Astrocyte of the spinal cord (primary cell): ENCODE measurements at regions not wholly inside any gene's neighbourhood (a gene's known extent, or its start where the extent isn't known, plus 50 kb on each side); places are given as distances from the start of the nearest gene placed in this dataset.
A peak's percentile ranks its signal among the peaks of the same experiment; 100 is the strongest.

Source experiments
- DNase-seq: peaks from one replicate; pipeline ENCODE4 v3.0.0; 2011; ENCODE audit warnings: low read depth, low spot score
- H3K4me3 ChIP-seq: 2 replicates; pipeline ENCODE4 v1.5.1; 2011; ENCODE audit warnings: low read depth, mild to moderate bottlenecking, low read length, moderate library complexity
- in situ Hi-C: cut with HindIII; loops from 2 replicates; pipeline ENCODE4 v1.10.0; 2017; ENCODE audit warnings: low sequenced_read_pairs
- TF ChIP-seq, protein P1 (sequence below): IDR thresholded peaks from 2 replicates; pipeline ENCODE4 v1.5.1; 2012; ENCODE audit warnings: low read depth, mild to moderate bottlenecking, low read length, inconsistent platforms

DNA sequence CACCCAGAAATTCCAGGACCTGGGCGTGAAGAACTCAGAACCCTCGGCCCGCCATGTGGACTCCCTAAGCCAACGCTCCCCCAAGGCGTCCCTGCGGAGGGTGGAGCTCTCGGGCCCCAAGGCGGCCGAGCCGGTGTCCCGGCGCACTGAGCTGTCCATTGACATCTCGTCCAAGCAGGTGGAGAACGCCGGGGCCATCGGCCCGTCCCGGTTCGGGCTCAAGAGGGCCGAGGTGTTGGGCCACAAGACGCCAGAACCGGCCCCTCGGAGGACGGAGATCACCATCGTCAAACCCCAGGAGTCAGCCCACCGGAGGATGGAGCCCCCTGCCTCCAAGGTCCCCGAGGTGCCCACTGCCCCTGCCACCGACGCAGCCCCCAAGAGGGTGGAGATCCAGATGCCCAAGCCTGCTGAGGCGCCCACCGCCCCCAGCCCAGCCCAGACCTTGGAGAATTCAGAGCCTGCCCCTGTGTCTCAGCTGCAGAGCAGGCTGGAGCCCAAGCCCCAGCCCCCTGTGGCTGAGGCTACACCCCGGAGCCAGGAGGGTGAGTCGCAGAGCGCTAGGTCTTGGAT, 261.5 kb downstream of the SEC14L1 start:
- TF ChIP-seq, protein P1, sequence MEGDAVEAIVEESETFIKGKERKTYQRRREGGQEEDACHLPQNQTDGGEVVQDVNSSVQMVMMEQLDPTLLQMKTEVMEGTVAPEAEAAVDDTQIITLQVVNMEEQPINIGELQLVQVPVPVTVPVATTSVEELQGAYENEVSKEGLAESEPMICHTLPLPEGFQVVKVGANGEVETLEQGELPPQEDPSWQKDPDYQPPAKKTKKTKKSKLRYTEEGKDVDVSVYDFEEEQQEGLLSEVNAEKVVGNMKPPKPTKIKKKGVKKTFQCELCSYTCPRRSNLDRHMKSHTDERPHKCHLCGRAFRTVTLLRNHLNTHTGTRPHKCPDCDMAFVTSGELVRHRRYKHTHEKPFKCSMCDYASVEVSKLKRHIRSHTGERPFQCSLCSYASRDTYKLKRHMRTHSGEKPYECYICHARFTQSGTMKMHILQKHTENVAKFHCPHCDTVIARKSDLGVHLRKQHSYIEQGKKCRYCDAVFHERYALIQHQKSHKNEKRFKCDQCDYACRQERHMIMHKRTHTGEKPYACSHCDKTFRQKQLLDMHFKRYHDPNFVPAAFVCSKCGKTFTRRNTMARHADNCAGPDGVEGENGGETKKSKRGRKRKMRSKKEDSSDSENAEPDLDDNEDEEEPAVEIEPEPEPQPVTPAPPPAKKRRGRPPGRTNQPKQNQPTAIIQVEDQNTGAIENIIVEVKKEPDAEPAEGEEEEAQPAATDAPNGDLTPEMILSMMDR = no peak
- in situ Hi-C loops = no loop called here
- no peak for DNase-seq
- no peak overlapping the region for H3K4me3 ChIP-seq

DNA sequence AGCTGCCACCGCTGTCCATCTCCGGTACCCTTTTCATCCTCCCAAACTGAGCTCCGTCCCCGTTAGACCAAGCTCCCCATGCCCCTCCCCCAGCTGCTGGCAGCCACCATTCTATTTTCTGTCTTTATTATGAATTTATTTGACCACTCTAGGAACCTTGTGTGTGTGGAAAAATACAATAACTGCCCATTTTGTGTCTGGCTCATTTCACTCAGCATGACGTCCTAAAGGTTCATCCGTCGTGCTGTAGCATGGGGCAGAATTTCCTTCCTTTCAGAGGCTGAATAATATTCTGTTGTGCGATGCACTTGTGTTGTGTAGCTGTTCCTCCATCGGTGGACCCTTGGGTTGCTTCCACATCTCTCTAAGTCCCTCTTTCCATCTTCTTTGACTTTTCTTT, 263.1 kb downstream of the SEC14L1 start:
- in situ Hi-C loops = no loop called here
- TF ChIP-seq, protein P1 = no peak
- H3K4me3 ChIP-seq = no peak overlapping the region
- no peak for DNase-seq

DNA sequence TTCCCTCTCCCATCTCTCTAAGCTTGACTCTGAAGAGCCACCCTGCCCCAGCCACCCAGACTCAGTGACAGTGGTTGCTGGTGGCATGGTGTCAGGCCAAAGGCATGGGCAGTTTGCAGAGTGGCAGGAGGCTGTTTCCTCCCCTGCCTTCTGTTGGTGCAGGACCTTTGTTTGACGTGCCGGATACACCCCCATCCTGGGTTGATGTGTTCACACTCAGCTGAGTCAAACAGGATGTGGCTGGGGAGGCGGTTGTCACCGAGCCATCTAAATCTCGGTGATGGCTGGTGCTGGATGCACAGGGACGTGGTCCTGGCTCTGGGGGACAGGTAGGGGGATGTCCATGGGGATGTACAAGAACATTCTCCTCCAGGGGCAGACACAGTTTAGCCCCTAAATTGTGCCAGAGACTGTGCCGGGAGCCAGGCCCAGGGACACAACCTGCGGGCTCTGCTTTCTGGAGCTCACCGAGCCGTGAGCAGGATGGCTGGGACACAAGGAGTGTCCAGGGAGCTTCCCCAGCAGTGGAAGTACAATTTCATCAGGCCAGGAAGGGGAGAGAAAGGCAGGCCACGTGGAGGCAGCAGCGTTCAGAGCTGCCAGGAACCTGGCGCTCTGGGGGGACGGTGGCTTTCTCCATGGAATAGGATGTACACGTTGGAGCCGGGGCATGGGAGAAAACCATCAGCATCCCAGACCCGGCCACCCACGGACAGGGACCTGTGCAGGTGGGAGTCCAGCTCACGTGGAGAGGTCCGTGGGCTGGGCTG, 264.2 kb downstream of the SEC14L1 start:
- TF ChIP-seq, protein P1 = no peak
- in situ Hi-C loops = no loop called here
- no peak overlapping the region for H3K4me3 ChIP-seq
- peak; percentile 64 for DNase-seq

DNA sequence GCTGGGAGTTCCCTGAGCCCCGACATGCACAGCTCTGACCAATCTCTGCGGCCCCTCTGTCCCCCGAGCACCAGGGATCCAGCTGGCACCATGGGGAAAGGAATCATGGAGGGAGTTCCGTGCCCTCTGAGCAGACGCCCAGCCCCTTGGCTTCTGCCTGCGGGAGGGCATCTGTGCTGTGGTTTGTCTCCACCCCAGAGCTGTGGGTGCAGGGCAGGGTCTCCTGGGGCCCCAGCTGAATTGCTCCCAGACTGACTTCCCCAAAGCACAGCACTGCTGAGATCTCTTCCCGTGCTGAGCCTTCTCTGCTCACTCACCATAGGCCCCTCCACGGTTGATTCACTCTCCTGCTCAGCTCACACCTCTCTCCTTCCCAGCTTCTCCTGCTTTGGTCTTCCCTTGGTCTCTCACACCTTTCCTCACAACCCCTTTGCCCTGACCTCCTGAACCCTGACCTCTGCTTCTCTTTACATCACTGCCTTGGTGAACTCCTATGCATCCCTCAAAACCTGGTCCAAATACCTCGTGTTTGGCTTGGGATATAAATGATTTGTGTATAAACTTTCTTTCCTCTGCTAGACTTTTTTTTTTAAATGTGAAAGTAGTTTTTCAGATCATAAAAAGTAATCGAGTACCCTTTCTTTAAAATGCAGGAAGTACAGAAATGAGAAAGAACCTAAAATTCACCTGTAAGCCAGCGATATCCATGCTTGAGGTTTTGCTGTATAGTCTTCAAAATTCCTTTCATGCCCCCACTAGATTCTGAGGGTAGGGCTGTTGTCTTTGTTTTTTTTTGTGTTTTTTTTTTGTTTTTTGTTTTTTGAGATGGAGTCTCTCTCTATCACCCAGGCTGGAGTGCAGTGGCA, 265.3 kb downstream of the SEC14L1 start:
- in situ Hi-C loops = no loop called here
- DNase-seq = no peak
- H3K4me3 ChIP-seq = no peak overlapping the region
- TF ChIP-seq, protein P1 = no peak

DNA sequence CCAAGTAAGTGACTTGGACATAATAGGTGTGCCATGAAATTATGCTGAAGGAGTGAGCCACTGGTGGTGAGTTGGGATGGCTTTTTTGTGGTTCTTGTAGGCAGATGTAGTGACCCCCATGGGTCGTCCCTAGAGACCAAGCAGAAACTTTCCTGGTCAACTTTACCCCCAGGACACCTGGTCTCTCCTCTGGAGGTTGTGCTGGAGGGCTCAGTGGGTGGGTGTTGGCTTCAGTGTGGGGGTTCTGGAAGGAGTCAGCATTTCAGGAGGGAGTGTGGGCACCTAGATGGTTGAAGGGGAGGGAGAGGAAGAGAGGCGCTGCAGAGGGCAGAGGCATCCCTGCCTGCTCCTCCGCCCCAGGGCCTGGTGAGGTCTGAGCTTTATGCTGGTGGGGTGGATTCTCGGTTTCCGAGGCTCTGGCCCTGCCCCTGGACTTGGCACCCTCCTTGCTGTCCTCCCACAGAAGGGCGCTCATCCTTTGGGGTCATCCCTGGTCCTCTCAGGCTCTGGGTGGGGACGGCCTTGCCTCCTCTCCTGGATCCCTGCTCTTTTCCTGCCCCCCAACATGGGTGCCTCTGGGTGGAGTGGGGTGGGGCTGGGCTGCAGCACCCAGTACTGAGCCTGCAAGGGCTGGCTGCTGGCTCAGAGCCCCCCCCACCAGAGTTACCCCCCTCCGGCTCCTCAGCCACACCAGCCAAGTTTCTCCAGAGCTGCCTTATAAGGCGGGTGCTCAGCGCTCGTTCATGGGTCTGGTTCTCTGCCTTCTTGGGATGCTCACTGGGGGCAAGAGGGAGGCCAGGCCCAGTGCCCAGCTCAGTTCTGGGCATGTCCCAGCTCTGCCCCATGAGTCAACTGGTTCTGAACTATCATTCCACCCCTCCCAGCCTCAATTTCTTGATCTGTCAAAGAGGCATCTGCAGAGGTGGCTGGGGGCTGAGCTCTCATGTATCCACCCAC, 266.8 kb downstream of the SEC14L1 start:
- TF ChIP-seq, protein P1 = no peak
- H3K4me3 ChIP-seq = no peak overlapping the region
- in situ Hi-C loops = no loop called here
- DNase-seq = no peak

DNA sequence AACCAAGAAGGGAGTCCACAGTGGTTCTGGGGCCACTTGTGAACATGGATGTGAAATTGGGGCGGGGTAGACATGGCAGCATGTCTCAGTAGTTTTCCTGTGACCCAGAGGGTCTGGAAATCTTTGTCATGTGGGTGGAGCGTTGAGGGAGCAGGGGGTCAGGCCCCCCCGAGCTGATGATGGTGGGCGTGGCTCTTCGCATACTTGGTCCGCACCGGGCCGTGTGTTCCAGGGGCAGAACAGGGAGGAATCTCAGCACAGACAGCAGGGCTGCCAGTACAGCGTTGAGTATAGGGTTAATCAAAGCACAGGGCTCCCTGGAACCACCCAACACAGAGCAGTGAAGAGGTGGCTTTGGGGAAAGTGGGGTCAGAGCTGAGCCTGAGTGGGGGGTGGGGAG, 267.5 kb downstream of the SEC14L1 start:
- no peak for DNase-seq
- no peak overlapping the region for H3K4me3 ChIP-seq
- in situ Hi-C loops = no loop called here
- TF ChIP-seq, protein P1 = no peak
